PC-9 (cell line): ENCODE measurements at regions not wholly inside any gene's neighbourhood (a gene's known extent, or its start where the extent isn't known, plus 50 kb on each side); places are given as distances from the start of the nearest gene placed in this dataset.
"Not testable (repeated sequence)": the region's sequence is repeated elsewhere in the genome, so short reads cannot be mapped to it uniquely, and the experiment has no call there.

ENCODE experiments used
- BruUV-seq: library from RNA; stranded (reverse); fragments of 400-500 nt; replicated peaks from 2 replicates; lab custom pipeline; 2021; lab: Mats Ljungman, UMichigan
- CTCF ChIA-PET: fragments of 300-600 bp; sonication (Branson Sonifier 250); formaldehyde crosslinking; loops from one replicate; lab custom pipeline; 2022; ENCODE audit warnings: antibody characterized with exemption; lab: Charles Lee
- POLR2A ChIA-PET: fragments of 300-600 bp; sonication (Branson Sonifier 250); formaldehyde crosslinking; loops from one replicate; lab custom pipeline; 2022; ENCODE audit warnings: antibody characterized with exemption; ENCODE audit not compliant: unreplicated experiment; lab: Charles Lee
- DNase-seq, 2 experiments: peaks; one replicate each; pipeline versions ENCODE4 v3.0.0 to v3.0.0-alpha.2; 2015 to 2022; ENCODE audit warnings: mixed read lengths in 1 of 2
- H2AFZ ChIP-seq: fragments of 200-600 bp; sonication (generic); 2 replicates; pipeline ENCODE4 v1.8.1; 2017; ENCODE audit warnings: antibody characterized with exemption
- H3F3A ChIP-seq: fragments of 200-600 bp; sonication (generic); 2 replicates; pipeline ENCODE4 v1.8.1; 2017; ENCODE audit warnings: antibody characterized with exemption, mild to moderate bottlenecking, low read depth; ENCODE audit not compliant: insufficient read depth
- H3K27ac ChIP-seq: fragments of 200-600 bp; sonication (generic); 2 replicates; pipeline ENCODE4 v1.6.1; 2016; ENCODE audit warnings: mixed run types
- H3K27me3 ChIP-seq: fragments of 200-600 bp; sonication (generic); 2 replicates; pipeline ENCODE4 v1.6.1; 2016; ENCODE audit warnings: low read depth, mixed run types; ENCODE audit not compliant: insufficient read depth
- H3K36me3 ChIP-seq: fragments of 200-600 bp; sonication (generic); 2 replicates; pipeline ENCODE4 v1.6.1; 2016; ENCODE audit warnings: low read depth, mixed run types
- H3K4me1 ChIP-seq: fragments of 200-600 bp; sonication (generic); replicated peaks from 2 replicates; pipeline ENCODE4 v1.6.1; 2016; ENCODE audit warnings: mixed run types; ENCODE audit not compliant: insufficient read depth
- H3K4me2 ChIP-seq: fragments of 200-600 bp; sonication (generic); 2 replicates; pipeline ENCODE4 v1.6.1; 2017; ENCODE audit warnings: mixed run types
- H3K4me3 ChIP-seq: fragments of 200-600 bp; sonication (generic); 2 replicates; pipeline ENCODE4 v1.6.1; 2016; ENCODE audit warnings: mixed run types
- H3K79me2 ChIP-seq: fragments of 200-600 bp; sonication (generic); 2 replicates; pipeline ENCODE4 v1.6.1; 2017; ENCODE audit warnings: low read depth, mixed run types
- H3K9me2 ChIP-seq: fragments of 200-600 bp; sonication (generic); 2 replicates; pipeline ENCODE4 v1.8.1; 2017; ENCODE audit warnings: mild to moderate bottlenecking; ENCODE audit not compliant: insufficient read depth
- H3K9me3 ChIP-seq: fragments of 200-600 bp; sonication (generic); 2 replicates; pipeline ENCODE4 v1.8.1; 2016; ENCODE audit warnings: low read depth; ENCODE audit not compliant: insufficient read depth
- H4K20me1 ChIP-seq: fragments of 200-600 bp; sonication (generic); 2 replicates; pipeline ENCODE4 v1.8.1; 2017; ENCODE audit not compliant: insufficient read depth
- EZH2 ChIP-seq: fragments of 200-600 bp; sonication (generic); IDR thresholded peaks from 2 replicates; pipeline ENCODE4 v1.8.0; 2017; ENCODE audit warnings: antibody characterized with exemption, low read depth
- intact Hi-C: fragments of 100-400 bp; cut with micrococcal nuclease; formaldehyde crosslinking; loops from one replicate; pipeline ENCODE4 v1.10.0; 2022; ENCODE audit not compliant: unreplicated experiment
- TF ChIP-seq, protein P1 (sequence below): fragments of 200-600 bp; sonication (generic); conservative IDR thresholded peaks from 2 replicates; pipeline ENCODE4 v1.6.1; 2017; ENCODE audit warnings: mixed run types, antibody characterized with exemption, mild to moderate bottlenecking, moderate library complexity

DNA sequence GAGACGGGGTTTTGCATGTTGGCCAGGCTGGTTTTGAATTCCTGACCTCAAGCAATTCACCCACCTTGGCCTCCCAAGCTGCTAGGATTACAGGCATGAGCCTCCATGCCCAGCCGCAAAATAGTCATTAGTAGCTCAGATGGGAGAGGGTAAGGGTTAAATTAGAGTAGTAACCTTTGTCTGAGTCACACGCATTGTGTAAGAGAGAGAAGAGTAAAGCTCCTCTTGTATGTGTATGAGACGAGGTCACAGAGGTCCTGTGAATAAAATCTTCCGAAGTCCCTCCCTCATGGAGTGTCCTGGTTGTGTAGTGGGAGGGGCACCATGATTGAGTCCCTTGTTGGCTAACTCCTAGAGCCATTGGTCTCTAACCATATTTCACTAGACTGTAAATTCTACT is 85.2 kb upstream of the CDC14C start:
- no peak for TF ChIP-seq EZH2
- ChIA-PET CTCF (no interaction called here), POLR2A (no interaction called here)
- DNase-seq, result no peak
- Histone ChIP-seq H2AFZ (no peak overlapping the region), H3K36me3 (no peaks in the 10 kb centered on the region), H3F3A (no peaks in the 10 kb centered on the region), H3K9me2 (no peaks in the 10 kb centered on the region), H3K4me3 (no peak overlapping the region), H3K4me1 (no peaks in the 10 kb centered on the region), H4K20me1 (no peaks in the 10 kb centered on the region), H3K9me3 (no peaks in the 10 kb centered on the region), H3K4me2 (no peak overlapping the region), H3K79me2 (no peaks in the 10 kb centered on the region), H3K27me3 (peaks cover 38% of the 10 kb centered on the region), H3K27ac (no peak overlapping the region)
- BruUV-seq, result no TSS peak
- intact Hi-C loops, result no loop called here

DNA sequence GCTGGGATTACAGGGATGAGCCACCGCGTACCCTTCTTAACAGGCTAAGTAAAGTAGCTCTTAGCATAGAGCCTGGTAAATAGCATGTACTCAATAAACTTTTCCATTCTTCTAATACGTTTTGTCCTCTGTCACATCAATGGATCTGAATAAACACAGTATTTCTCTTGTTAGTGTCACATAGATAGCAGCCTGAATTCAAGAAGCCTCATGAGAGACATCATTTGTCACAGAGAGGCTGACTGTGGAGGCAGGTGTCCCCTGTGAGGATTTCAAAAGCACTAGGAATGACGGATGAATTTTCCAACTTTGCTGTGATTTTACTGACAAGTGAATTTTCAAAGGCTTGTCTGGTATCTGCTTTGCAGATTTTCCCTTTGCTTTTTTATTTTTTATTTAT is 82.6 kb upstream of the CDC14C start:
- BruUV-seq, result no TSS peak
- intact Hi-C loops, result no loop called here
- POLR2A ChIA-PET, result no interaction called here

DNA sequence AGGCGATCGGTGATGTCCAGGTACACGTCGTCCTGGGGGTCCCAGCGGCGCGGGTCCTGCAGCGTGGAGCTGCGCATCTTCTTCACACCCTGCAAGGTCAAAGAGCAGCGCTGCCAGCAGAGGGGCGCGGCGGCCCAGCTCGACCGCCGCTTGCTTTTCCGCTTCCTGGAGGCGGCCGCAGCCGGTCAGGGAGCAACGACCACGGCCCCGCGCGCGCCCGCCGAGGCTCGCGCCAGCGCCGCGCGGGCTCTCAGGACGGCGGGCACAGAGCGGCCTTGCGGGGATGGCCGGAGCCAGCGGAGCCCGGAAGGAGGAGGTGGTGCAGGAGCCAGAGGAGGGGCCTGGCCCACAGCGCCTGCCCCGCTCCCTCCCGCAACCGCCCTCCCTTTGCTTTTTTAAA is 76.4 kb upstream of the CDC14C start:
- Histone ChIP-seq H3K4me3 (no peak overlapping the region), H3K36me3 (no peaks in the 10 kb centered on the region), H3K4me2 (no peak overlapping the region), H3K4me1 (no peaks in the 10 kb centered on the region), H2AFZ (no peak overlapping the region), H3K9me3 (no peaks in the 10 kb centered on the region), H3K27ac (no peak overlapping the region), H3F3A (no peaks in the 10 kb centered on the region), H3K9me2 (no peaks in the 10 kb centered on the region), H4K20me1 (no peaks in the 10 kb centered on the region), H3K27me3 (peaks cover 24% of the 10 kb centered on the region), H3K79me2 (no peaks in the 10 kb centered on the region)
- no peak for DNase-seq
- TF ChIP-seq, protein P1, sequence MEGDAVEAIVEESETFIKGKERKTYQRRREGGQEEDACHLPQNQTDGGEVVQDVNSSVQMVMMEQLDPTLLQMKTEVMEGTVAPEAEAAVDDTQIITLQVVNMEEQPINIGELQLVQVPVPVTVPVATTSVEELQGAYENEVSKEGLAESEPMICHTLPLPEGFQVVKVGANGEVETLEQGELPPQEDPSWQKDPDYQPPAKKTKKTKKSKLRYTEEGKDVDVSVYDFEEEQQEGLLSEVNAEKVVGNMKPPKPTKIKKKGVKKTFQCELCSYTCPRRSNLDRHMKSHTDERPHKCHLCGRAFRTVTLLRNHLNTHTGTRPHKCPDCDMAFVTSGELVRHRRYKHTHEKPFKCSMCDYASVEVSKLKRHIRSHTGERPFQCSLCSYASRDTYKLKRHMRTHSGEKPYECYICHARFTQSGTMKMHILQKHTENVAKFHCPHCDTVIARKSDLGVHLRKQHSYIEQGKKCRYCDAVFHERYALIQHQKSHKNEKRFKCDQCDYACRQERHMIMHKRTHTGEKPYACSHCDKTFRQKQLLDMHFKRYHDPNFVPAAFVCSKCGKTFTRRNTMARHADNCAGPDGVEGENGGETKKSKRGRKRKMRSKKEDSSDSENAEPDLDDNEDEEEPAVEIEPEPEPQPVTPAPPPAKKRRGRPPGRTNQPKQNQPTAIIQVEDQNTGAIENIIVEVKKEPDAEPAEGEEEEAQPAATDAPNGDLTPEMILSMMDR, result no peak
- TF ChIP-seq EZH2, result no peak
- ChIA-PET CTCF (no interaction called here), POLR2A (no interaction called here)
- no TSS peak for BruUV-seq
- intact Hi-C loops, result no loop called here

More for the DNA sequence above, 82.6 kb upstream of the CDC14C start:
- Histone ChIP-seq H3K9me3 (no peaks in the 10 kb centered on the region), H3K9me2 (no peaks in the 10 kb centered on the region), H3K4me3 (no peak overlapping the region), H3K4me1 (no peaks in the 10 kb centered on the region), H3K79me2 (no peaks in the 10 kb centered on the region), H3K36me3 (no peaks in the 10 kb centered on the region), H3F3A (no peaks in the 10 kb centered on the region), H2AFZ (no peak overlapping the region), H3K4me2 (no peak overlapping the region), H3K27ac (no peak overlapping the region), H4K20me1 (no peaks in the 10 kb centered on the region), H3K27me3 (peaks cover 52% of the 10 kb centered on the region)
- CTCF ChIA-PET, result no interaction called here
- TF ChIP-seq EZH2, result no peak
- TF ChIP-seq, protein P1, result no peak
- DNase-seq, result no peak

DNA sequence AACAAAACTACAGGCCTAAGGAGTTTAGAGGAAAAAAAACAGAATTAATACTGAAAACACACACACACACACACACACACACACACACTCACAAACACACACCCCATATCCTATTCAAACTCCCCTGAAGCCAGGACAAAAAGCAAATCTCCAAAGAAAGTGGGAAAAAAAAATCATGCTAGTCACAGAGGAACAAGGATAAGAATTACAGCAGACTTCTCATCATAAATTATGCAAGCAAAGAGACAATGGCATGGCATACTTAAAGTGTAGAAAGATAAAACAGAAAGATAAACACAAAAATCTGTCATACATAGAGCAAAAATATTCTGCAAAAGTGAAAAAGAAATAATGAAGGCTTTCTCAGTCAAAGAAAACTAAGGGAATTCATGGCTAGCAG is 63.9 kb upstream of the CDC14C start:
- H4K20me1 ChIP-seq, H3K79me2 ChIP-seq, H3K4me1 ChIP-seq, H3K4me2 ChIP-seq, H3F3A ChIP-seq, H3K4me3 ChIP-seq, DNase-seq, H3K9me2 ChIP-seq, H3K27me3 ChIP-seq, H2AFZ ChIP-seq, BruUV-seq, CTCF ChIA-PET, H3K9me3 ChIP-seq, intact Hi-C loops, H3K27ac ChIP-seq, POLR2A ChIA-PET, H3K36me3 ChIP-seq: not testable (repeated sequence)
